Endothelial cell of umbilical vein (primary cell): ENCODE measurements at regions not wholly inside any gene's neighbourhood (a gene's known extent, or its start where the extent isn't known, plus 50 kb on each side); places are given as distances from the start of the nearest gene placed in this dataset.

ENCODE experiments used
- BruUV-seq: library from RNA; stranded (reverse); fragments of 400-500 nt; replicated peaks from 2 replicates; lab custom pipeline; 2021; lab: Mats Ljungman, UMichigan
- CTCF ChIA-PET: fragments of 300-600, 350-600 bp; sonication (Branson Sonifier 250); formaldehyde crosslinking; loops from one replicate; lab custom pipeline; 2021; ENCODE audit warnings: antibody characterized with exemption, inconsistent platforms; lab: Charles Lee
- POLR2A ChIA-PET: fragments of 300-600, 350-600 bp; sonication (Branson Sonifier 250); formaldehyde crosslinking; loops from one replicate; lab custom pipeline; 2021; ENCODE audit warnings: antibody characterized with exemption, inconsistent platforms; lab: Charles Lee
- DNase-seq: peaks from one replicate; pipeline ENCODE4 v3.0.0-alpha.2; 2011; ENCODE audit warnings: low read depth, low spot score
- FAIRE-seq: peaks from 2 replicates; lab custom pipeline; 2011; peaks lifted over from hg19 to GRCh38; lab: Jason Lieb, UNC
- H2AFZ ChIP-seq: 2 replicates; pipeline ENCODE4 v1.6.0; 2012; ENCODE audit warnings: low read depth, low read length, control low read depth, inconsistent platforms
- H3K27ac ChIP-seq: 2 replicates; pipeline ENCODE4 v1.5.1; 2011; ENCODE audit warnings: low read depth, mild to moderate bottlenecking, control low read depth, low read length, moderate library complexity; ENCODE audit not compliant: insufficient read depth
- H3K27me3 ChIP-seq, 2 experiments: 2 replicates each; pipeline versions ENCODE4 v1.6.0 to v1.6.1; 2011; ENCODE audit warnings: low read length in 2 of 2, mixed read lengths in 1 of 2; ENCODE audit not compliant: control insufficient read depth in 2 of 2, insufficient read depth in 2 of 2
- H3K36me3 ChIP-seq, 2 experiments: 2 replicates in 1 of 2; 3 replicates in 1 of 2; pipeline ENCODE4 v1.5.1; 2011; ENCODE audit warnings: low read length in 2 of 2, mild to moderate bottlenecking in 1 of 2, moderate library complexity in 1 of 2; ENCODE audit not compliant: control insufficient read depth in 2 of 2, insufficient read depth in 2 of 2; ENCODE audit errors: extremely low read depth in 1 of 2
- H3K4me1 ChIP-seq: 3 replicates; pipeline ENCODE4 v1.5.1; 2011; ENCODE audit warnings: mild to moderate bottlenecking, low read length; ENCODE audit not compliant: control insufficient read depth, insufficient read depth; ENCODE audit errors: extremely low read depth
- H3K4me2 ChIP-seq: 2 replicates; pipeline ENCODE4 v1.6.1; 2011; ENCODE audit warnings: low read length, control low read depth, mixed read lengths; ENCODE audit not compliant: insufficient read depth
- H3K4me3 ChIP-seq, 3 experiments: fragments of 200-600 bp in 1 of 3; sonication (generic), shearing (Covaris generic) in 1 of 3; replicated peaks in 1 of 3; 2 replicates each; pipeline ENCODE4 v1.5.1; 2011 to 2016; ENCODE audit warnings: control low read depth in 3 of 3, low read length in 3 of 3, mild to moderate bottlenecking in 2 of 3, inconsistent platforms in 1 of 3, low read depth in 1 of 3, moderate library complexity in 1 of 3; ENCODE audit not compliant: insufficient read depth in 1 of 3
- H3K79me2 ChIP-seq: 2 replicates; pipeline ENCODE4 v1.6.0; 2012; ENCODE audit warnings: low read length, inconsistent platforms; ENCODE audit not compliant: control insufficient read depth, insufficient read depth
- H3K9ac ChIP-seq: replicated peaks from 2 replicates; pipeline ENCODE3; 2011; ENCODE audit warnings: low read length, control low read depth; ENCODE audit not compliant: insufficient read depth; ENCODE audit errors: extremely low read depth
- H3K9me1 ChIP-seq: replicated peaks from 3 replicates; pipeline ENCODE4 v1.6.0; 2011; ENCODE audit warnings: mild to moderate bottlenecking, low read length; ENCODE audit not compliant: control insufficient read depth, insufficient read depth; ENCODE audit errors: extremely low read depth
- H3K9me3 ChIP-seq: replicated peaks from 2 replicates; pipeline ENCODE4 v1.5.1; 2012; ENCODE audit warnings: low read length, inconsistent platforms; ENCODE audit not compliant: control insufficient read depth, insufficient read depth
- H4K20me1 ChIP-seq: replicated peaks from 2 replicates; pipeline ENCODE3; 2011; ENCODE audit warnings: mild to moderate bottlenecking, low read length; ENCODE audit not compliant: control insufficient read depth, insufficient read depth; ENCODE audit errors: extremely low read depth
- CTCF ChIP-seq, 2 donors: IDR thresholded peaks; 1 replicate in 1 of 2; 2 replicates in 1 of 2; pipeline ENCODE4 v1.5.1; 2011; ENCODE audit warnings: low read length in 2 of 2, mild to moderate bottlenecking in 2 of 2, moderate library complexity in 2 of 2, control low read depth in 1 of 2, inconsistent platforms in 1 of 2, low read depth in 1 of 2; ENCODE audit not compliant: insufficient read depth in 1 of 2; ENCODE audit errors: extremely low read depth in 1 of 2
- EZH2 ChIP-seq: IDR thresholded peaks from 2 replicates; pipeline ENCODE4 v1.6.1; 2012; ENCODE audit warnings: borderline replicate concordance, low read depth, mild to moderate bottlenecking, moderate library complexity, low read length, inconsistent platforms; ENCODE audit not compliant: severe bottlenecking
- FOS ChIP-seq: IDR thresholded peaks from 2 replicates; pipeline ENCODE4 v1.6.1; 2011; ENCODE audit warnings: mild to moderate bottlenecking, low read length, moderate library complexity, borderline replicate concordance; ENCODE audit not compliant: insufficient read depth
- GATA2 ChIP-seq: IDR thresholded peaks from 2 replicates; pipeline ENCODE4 v1.7.0; 2011; ENCODE audit warnings: low read depth, mild to moderate bottlenecking, moderate library complexity, mixed read lengths, low read length; ENCODE audit not compliant: insufficient read length, insufficient read depth
- JUN ChIP-seq: IDR thresholded peaks from 2 replicates; pipeline ENCODE4 v1.6.1; 2011; ENCODE audit warnings: borderline replicate concordance, low read depth; ENCODE audit not compliant: insufficient read length, insufficient read depth
- MAX ChIP-seq: IDR thresholded peaks from 2 replicates; pipeline ENCODE4 v1.6.1; 2011; ENCODE audit not compliant: insufficient read depth, insufficient read length
- MYC ChIP-seq: IDR thresholded peaks from one replicate; pipeline ENCODE4 v1.6.1; 2011; ENCODE audit warnings: mild to moderate bottlenecking, low read depth, low read length
- POLR2A ChIP-seq: IDR thresholded peaks from 2 replicates; pipeline ENCODE4 v1.6.1; 2012; ENCODE audit warnings: low read depth, mild to moderate bottlenecking, control low read depth, low read length
- POLR2AphosphoS5 ChIP-seq: IDR thresholded peaks from 2 replicates; pipeline ENCODE4 v1.6.1; 2012; ENCODE audit warnings: low read depth, mild to moderate bottlenecking, control low read depth, low read length, moderate library complexity; ENCODE audit not compliant: insufficient read depth
- dilution Hi-C: fragments of 300-500 bp; cut with MboI; formaldehyde crosslinking; loops from one replicate; pipeline ENCODE4 v1.15.0; 2019; ENCODE audit warnings: low sequenced_read_pairs; ENCODE audit not compliant: extremely low pct_ligation_motif_present
- intact Hi-C: fragments of 100-400 bp; cut with micrococcal nuclease; formaldehyde crosslinking; loops from one replicate; pipeline ENCODE4 v1.10.0; 2022

DNA sequence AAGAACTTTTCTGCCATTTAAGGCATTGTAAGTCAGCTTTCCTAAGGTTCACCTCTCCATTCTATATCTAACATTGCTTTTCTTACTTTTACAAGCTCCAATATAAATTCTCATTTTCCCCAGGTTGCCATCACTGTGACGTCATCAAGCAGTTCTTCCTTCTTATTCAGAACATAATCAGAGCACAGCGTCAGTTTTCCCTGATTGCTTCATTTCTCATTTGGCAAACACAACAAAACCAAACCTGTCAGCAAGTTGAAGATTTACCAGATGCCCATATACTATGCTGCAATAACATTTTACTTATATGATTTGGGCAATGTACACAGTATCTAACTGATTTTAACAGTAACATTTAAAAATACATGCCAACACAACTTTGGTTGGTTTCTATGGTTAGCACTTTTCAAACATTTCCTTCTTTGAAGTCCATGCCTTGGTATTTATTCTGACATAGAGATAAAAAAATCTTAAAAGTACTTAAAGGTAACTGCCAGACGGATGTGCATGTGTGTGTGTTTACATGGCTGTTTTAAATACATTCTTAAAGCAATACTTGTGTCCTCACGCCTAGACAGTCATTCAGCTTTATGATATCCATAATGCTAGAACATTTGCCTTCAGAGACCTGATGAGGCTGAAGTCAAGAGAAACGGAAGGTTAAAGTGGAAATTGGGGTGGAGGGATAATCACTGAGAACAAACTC is 264.0 kb downstream of the KLF12 start:
- FAIRE-seq: no peak
- no peaks in the 10 kb centered on the region for H4K20me1 ChIP-seq
- BruUV-seq: no TSS peak
- no peaks in the 10 kb centered on the region for H3K79me2 ChIP-seq
- dilution Hi-C loops: no loop called here
- H3K4me3 ChIP-seq: no peak overlapping the region
- no peak overlapping the region for H3K9ac ChIP-seq
- no peak overlapping the region for H3K27ac ChIP-seq
- H3K9me3 ChIP-seq: no peaks in the 10 kb centered on the region
- CTCF ChIA-PET: interaction anchor here (1.6 kb wide), 1 partner anchor 11 kb away, joined by 6 read pairs; no protein-coding TSS in a partner anchor
- intact Hi-C loops: no loop called here
- DNase-seq: no peak
- H2AFZ ChIP-seq: no peak overlapping the region
- no peak overlapping the region for H3K4me2 ChIP-seq
- no peaks in the 10 kb centered on the region for H3K4me1 ChIP-seq
- H3K27me3 ChIP-seq: no peaks in the 10 kb centered on the region
- no peaks in the 10 kb centered on the region for H3K9me1 ChIP-seq
- POLR2A ChIA-PET: no interaction called here
- H3K36me3 ChIP-seq: no peaks in the 10 kb centered on the region
- TF ChIP-seq JUN (no peak), GATA2 (no peak), POLR2A (no peak), POLR2AphosphoS5 (no peak), CTCF (IDR thresholded peaks at IDR 0.05; ENCODE audit: extremely low read depth in 1 of 2, insufficient read depth in 1 of 2, low read depth in 1 of 2, low read length in 2 of 2) (no peak), EZH2 (no peak), MAX (no peak), MYC (no peak), FOS (no peak)
